GM10266 (cell line): ENCODE measurements at regions not wholly inside any gene's neighbourhood (a gene's known extent, or its start where the extent isn't known, plus 50 kb on each side); places are given as distances from the start of the nearest gene placed in this dataset.
A peak's percentile ranks its signal among the peaks of the same experiment; 100 is the strongest.

Experiments
- DNase-seq: peaks from one replicate; pipeline ENCODE4 v3.0.0; 2012; ENCODE audit errors: extremely low spot score
- TF ChIP-seq, protein P1 (sequence below): IDR thresholded peaks from 2 replicates; pipeline ENCODE4 v1.5.1; 2012; ENCODE audit warnings: mild to moderate bottlenecking, low read depth; ENCODE audit not compliant: control insufficient read depth, insufficient read depth; ENCODE audit errors: missing control alignments

DNA sequence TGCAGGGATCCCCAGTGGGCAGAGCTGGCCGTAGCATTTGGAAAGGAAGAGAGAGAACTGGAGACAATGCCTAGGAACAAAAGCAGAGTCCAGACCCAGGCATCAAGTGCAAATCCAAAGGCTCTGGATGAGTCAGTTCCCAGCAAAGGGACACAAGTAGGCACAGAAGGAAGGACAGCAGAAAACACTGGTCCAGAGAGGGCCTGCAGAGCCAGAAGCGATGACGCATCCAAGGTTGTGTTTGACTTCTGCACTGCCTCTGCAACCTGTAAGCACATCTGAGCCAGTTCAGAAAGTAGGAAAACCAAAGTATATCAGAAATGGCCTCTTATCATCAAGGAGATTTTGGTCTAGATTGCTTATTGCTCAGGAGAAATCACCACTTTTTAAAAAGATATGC, 604.5 kb downstream of the FGF9 start:
- no peak for DNase-seq
- TF ChIP-seq, protein P1, sequence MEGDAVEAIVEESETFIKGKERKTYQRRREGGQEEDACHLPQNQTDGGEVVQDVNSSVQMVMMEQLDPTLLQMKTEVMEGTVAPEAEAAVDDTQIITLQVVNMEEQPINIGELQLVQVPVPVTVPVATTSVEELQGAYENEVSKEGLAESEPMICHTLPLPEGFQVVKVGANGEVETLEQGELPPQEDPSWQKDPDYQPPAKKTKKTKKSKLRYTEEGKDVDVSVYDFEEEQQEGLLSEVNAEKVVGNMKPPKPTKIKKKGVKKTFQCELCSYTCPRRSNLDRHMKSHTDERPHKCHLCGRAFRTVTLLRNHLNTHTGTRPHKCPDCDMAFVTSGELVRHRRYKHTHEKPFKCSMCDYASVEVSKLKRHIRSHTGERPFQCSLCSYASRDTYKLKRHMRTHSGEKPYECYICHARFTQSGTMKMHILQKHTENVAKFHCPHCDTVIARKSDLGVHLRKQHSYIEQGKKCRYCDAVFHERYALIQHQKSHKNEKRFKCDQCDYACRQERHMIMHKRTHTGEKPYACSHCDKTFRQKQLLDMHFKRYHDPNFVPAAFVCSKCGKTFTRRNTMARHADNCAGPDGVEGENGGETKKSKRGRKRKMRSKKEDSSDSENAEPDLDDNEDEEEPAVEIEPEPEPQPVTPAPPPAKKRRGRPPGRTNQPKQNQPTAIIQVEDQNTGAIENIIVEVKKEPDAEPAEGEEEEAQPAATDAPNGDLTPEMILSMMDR = no peak

DNA sequence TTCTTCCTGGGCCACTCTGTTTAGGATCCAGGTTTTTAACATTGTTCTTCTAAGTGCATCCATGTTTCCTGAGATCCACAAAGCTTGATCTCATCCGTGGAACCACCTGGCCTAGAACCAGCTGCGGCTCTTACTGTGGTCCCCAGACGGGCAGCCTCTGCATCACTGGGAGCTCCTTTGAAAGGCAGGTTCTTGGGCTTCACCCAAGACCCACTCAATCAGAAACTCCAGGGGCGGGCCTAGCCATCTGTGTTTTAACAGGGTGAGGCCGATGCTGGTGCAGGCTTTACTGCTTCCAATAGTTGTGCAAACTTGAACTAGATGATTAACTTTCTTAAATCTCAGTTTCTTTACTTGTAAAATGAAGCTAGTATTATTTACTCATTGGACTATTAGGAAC, 605.7 kb downstream of the FGF9 start:
- TF ChIP-seq, protein P1 = no peak
- no peak for DNase-seq

- DNase-seq = peak; percentile 36
- TF ChIP-seq, protein P1 = peak; percentile 66
Observed at GRCh38 chr13:22278336-22278929, 607.6 kb downstream of the FGF9 start.

GRCh38 chr13:22285867-22286266, 615.0 kb downstream of the FGF9 start:
- TF ChIP-seq, protein P1 = no peak

GRCh38 chr13:22286338-22286737, 615.5 kb downstream of the FGF9 start:
- DNase-seq = no peak
- TF ChIP-seq, protein P1 = no peak

More at GRCh38 chr13:22285867-22286266, 615.0 kb downstream of the FGF9 start:
- no peak for DNase-seq

- DNase-seq = no peak
- TF ChIP-seq, protein P1 = no peak
Observed at GRCh38 chr13:22287343-22287920, 616.6 kb downstream of the FGF9 start.

GRCh38 chr13:22288496-22288895, 617.6 kb downstream of the FGF9 start:
- no peak for DNase-seq
- TF ChIP-seq, protein P1 = no peak
